WTC11 (cell line): ENCODE measurements at regions not wholly inside any gene's neighbourhood (a gene's known extent, or its start where the extent isn't known, plus 50 kb on each side); places are given as distances from the start of the nearest gene placed in this dataset.

ENCODE experiments used
- CTCF ChIP-seq: fragments of 200-600 bp; IDR thresholded peaks from 2 replicates; pipeline ENCODE4 v1.8.0; 2022; ENCODE audit warnings: antibody characterized with exemption
- TEAD1 ChIP-seq: sonication (generic); formaldehyde crosslinking; IDR thresholded peaks from 2 replicates; pipeline ENCODE4 v1.8.0; 2022; ENCODE audit warnings: mild to moderate bottlenecking, missing genetic modification reagents
- TEAD4 ChIP-seq: sonication (generic); formaldehyde crosslinking; IDR thresholded peaks from 2 replicates; pipeline ENCODE4 v1.8.0; 2022; ENCODE audit warnings: mild to moderate bottlenecking, missing genetic modification reagents
- ZNF263 ChIP-seq: sonication (generic); formaldehyde crosslinking; IDR thresholded peaks from 2 replicates; pipeline ENCODE4 v1.8.1; 2022; ENCODE audit warnings: low read depth, mild to moderate bottlenecking, moderate library complexity, missing genetic modification reagents

GRCh38 chr18:60668583-60668982 is 296.0 kb upstream of the MC4R start:
- TF ChIP-seq CTCF (no peak), ZNF263 (CRISPR knock-in tag) (no peak), TEAD1 (CRISPR knock-in tag) (no peak), TEAD4 (CRISPR knock-in tag) (no peak)
